HG03280 (cell line): ENCODE measurements at regions not wholly inside any gene's neighbourhood (a gene's known extent, or its start where the extent isn't known, plus 50 kb on each side); places are given as distances from the start of the nearest gene placed in this dataset.

Experiments used
- ATAC-seq: cut with Tn5 transposase; IDR thresholded peaks from one replicate; pipeline ENCODE4 v1.9.1; 2021; ENCODE audit warnings: mild to moderate bottlenecking, moderate library complexity; ENCODE audit not compliant: unreplicated experiment

DNA sequence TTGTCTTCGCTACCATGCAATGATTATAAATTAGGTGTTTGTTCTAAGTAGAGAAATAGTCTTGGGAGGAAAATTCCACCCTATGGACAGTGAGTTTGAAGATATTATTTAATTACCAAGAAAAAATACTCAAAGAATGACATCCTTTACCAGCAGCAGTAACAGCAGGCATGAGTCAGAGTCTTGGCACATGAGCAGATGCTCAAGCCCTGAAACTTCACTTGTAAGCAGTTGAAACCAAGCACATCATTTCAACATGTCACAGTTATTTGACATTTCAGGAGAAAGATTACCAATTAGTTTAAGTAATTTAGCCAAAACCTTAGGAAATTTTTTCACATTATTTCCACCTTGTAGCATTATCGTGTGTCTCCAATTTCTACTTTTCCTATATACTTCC is 99.2 kb downstream of the C12orf50 start:
- no peak for ATAC-seq

DNA sequence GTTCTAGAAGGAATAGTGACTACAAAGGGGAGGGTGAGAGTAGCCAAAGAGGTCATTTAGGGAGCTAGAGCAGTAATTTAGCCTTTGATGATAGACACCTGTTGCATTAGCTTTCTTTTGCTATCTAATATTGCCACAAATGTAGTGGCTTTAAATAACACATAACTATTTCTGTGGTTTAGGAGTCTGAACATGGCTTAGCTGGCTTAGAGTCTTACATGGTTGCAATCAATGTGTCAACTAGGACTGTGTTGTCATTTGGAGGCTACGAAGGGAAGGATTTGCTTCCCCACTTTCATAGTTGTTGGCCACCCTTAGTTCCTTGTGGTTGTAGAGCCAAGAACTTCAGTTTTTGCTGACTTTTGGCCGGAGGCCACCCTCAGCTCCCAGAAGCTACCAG is 99.9 kb downstream of the C12orf50 start:
- ATAC-seq = no peak

DNA sequence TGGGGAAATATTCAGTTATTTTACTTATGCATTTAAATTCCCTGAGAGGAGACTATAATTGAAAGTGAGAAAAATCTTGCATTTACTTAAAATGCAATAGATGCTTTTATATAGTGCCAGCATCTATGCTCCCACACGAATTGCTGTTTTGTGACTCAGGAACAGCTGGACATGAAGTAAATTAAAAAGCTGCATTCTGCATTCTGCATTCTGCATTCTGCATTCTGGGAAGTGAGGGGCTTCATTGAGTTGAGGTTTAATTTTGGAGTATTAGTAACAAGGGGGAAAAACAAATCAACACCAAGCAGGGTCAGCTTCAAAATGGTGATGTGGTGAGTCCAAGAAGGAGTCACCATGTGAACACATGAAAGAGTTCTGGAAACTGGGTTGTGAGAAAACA is 101.2 kb downstream of the C12orf50 start:
- no peak for ATAC-seq

DNA sequence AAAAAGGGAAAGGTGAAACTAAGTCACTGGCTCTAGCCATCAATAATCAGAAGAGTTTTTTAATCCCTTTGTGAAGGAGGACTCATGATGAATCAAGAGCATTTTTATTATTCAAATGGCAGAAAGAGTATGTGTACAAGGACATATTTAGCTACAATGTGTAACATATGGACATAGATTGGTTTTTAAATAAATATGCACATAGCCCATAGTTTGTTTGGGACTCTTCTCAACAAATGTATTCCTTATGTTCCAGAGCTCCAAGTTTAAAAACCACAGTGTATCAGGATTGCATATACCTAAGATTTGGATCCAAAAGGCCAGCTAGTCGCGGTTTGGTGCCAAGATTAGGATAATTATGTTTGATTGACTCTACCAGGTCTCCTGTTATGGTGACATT is 104.2 kb downstream of the C12orf50 start:
- ATAC-seq = no peak

DNA sequence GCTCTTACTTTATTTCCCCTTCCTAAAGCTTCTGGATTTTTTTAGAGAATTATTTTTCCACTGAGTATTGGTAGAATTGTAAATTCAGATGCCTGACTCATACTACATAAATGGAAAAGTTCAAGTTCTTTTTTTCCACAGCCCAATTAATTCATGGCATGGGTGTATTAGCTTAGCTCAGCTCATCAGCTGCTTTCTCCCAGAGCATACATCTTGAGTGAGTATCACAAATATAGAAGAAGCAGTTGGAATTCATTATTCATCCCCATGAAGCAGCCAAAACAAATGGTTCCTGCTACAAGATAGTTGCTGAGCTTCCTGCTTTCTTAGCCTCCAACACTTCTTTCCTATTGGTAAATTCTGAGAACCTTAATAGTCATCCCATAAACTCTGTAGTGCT is 105.1 kb downstream of the C12orf50 start:
- no peak for ATAC-seq

DNA sequence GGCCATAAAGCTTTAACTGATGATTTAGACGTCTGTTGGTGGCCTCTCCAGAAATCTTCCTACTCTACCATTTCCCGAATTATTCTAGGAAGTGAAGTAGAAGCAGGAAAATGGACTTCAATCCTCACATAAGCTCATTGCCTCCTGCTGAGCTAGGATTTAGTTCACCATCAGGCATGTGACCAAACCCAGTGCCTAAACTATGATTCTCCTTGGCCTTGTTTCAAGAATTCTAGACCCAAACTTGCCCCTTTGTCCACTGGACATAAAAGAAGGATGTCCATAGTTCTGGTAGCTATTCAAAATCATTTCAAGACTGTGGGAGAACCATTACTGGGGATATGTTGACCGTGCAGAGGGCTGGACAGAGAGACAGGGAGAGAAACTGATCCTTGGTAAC is 105.8 kb downstream of the C12orf50 start:
- ATAC-seq = no peak

DNA sequence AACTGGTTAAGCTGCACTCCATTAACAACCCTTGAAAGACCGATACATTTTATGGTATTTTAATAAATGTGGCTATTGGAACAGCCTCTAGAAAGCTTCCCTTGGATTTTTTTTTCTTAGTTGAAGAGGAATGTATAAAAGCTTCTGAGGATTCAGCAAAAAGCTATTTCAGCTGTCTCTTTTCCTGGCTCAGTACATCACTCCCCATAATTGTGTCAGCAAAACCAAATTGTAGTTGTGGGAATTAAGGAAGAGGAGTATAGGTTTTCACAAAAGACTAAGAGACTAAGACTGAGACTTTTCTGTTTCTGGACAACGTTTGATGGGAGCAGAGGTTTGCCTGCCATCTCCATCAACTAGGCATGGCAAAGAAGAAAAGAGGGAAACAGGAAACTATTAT is 106.5 kb downstream of the C12orf50 start:
- no peak for ATAC-seq

DNA sequence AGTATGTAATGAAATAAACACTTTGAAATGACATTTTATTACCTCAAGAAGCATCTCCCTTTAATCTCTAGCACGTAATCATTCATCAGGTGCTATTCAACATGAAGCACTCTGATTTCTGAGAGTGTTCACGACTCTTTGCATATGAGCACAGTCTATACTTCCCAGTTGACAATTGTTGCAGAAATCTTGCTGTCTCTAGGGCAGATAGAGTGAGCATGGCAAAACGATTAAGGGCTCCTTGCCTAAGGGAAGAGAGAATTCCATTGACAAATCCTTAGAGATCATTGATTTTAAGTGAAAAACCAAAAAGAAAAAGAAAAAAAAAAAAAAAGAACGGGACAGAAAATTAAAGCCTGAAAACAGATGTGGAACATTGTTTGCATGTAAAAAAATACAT is 107.6 kb downstream of the C12orf50 start:
- no peak for ATAC-seq

DNA sequence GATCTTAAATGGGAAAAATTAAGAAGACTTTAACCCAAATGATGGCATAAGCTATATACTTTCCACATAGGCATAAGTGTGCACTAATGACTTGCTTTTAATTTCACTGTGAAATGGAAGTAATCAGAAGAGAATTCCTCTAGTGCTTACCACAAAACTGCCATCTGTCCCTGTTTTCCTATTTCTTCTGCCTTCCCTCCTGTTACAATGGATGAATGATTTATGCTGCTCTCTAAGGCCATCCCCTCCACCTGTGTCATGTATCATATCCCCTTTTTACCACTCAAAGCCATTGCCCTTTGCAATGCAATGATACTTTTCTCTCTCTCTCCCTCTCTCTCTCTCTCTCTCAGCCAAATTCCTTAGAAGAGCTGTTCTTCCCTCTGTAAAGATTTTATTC is 109.1 kb downstream of the C12orf50 start:
- no peak for ATAC-seq

DNA sequence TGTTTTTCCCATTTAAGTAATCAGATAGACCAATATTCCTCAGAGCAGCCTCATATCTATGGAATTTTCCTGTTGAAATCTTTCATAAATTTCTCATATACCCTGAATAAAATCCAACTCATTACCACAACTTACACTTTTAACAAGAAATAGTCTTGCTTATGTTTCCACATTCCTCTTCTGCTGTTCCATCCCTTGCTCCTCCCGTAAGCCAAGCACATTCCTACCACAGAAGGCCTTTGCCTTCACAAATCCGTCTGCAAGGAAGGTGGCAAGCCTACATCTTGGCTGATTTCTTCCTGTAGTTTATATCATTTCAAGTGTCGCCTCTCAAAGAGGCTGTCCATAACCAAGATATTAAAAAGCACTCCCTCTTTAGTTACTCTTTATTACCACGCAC is 127.7 kb downstream of the C12orf50 start:
- ATAC-seq = no peak

DNA sequence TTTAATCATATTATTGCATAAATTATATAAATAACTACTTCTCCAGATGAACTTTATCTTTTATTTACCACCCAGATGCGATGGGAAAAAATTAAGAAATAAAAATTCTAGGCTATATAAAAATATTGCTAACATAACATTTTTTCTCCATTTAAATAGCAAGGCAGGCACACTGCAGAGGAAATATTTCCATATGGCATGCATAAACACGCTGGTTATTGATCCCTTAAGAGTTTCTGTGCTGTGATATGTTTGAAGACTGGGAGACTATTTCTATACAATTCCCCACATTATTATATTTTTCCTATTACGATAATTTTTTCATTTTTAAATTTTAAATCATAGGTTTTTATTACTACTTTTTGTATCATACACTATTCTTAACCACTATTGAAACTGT is 131.5 kb downstream of the C12orf50 start:
- ATAC-seq = no peak

DNA sequence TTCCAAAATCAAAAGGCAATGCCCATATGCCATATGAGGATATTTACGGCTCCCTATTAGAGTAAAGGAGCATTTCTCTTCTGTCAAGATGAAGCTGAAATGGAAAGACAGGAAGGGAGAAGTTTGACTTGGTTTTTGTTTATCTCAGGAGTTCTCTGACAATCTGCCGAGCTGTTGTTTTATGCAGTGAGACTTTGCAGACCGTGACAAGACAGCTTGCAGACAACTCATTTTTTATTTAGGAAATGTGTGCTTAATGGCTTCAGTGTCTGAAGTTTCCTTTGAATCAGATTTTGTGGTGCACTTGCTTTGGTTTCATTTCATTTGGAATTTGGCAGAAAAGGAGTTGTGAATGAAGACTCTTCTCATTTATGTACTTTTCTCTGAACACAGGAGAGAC is 145.4 kb downstream of the C12orf50 start:
- ATAC-seq = no peak

DNA sequence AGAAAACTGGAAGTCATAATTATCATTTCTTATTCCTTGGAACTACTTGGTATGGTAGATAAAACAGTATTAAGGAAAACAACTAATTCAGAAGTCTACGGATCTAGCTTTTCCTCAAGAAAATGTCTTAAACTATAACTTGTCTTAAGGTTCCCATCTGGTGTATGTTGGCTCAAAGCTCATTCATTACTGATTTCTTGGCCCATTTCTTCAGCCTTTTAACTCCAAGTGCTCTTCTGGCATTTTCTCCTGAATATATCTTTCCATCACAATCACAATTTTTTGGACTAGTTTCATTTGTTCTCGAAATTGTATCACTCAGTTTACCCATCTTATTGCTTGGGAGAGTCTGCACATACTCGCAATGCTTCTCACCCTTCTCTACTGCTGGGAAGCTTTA is 150.1 kb downstream of the C12orf50 start:
- no peak for ATAC-seq

DNA sequence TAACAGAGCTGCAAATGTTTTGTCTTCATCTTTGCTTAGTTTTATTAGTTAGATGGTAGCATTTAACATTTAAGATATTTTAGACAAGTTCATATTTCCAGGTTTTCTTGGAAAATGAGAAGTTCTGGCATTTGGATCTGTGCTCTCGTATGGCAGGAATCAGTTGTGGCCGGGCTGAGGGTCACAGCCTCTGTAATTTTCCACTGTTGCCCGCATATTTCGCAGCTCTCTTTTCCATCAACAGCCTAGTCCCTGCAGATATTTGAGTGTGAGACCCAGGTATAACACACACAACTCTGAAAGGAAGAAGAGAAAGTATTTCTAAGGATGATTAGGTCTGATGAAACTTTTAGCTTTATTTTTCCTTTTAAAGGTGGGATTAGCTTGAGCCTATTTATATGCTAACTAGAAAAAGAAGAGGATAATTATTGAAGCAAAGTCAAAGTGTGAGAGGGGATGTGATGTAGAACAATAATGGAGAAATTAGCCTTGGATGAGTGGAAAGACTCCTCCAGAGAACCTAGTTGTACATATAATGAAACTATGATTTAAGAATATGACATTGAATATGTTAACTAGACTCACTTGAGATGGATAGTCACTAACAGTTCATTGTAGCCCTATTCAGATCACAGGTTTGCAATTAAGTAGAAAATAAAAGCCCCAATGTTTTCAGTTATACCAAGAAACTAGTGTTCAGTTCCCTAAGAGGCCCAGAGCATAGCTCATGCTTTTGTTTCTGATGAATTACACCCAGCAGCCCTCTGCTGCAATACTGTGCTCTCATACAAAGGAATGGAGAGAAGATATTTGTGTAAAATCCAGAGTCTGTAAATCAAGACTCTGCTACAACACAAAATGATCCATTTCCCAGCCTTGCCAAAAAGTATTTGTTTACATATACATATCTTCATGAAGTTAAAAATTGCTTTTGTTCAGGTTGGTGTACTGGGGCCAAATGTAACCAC is 158.4 kb downstream of the C12orf50 start:
- no peak for ATAC-seq

DNA sequence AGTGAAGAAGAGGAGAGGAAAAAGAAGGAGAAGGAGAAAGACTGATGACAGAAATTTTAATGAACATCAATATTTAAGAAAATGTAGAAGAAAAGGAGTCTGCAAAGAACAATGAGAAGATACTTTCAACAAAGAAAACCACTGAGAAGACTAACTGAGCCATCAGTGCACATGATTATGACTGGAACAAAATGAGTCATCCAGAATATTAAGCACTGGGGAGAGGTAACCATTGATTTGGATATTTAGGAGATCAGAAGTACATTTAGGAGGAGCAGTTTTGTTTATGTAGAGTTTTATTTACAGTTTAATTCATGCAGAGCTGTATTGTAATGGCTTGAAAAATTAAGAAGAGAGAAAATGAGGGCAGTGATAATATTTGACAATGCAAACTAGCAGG is 159.1 kb downstream of the C12orf50 start:
- ATAC-seq = no peak

DNA sequence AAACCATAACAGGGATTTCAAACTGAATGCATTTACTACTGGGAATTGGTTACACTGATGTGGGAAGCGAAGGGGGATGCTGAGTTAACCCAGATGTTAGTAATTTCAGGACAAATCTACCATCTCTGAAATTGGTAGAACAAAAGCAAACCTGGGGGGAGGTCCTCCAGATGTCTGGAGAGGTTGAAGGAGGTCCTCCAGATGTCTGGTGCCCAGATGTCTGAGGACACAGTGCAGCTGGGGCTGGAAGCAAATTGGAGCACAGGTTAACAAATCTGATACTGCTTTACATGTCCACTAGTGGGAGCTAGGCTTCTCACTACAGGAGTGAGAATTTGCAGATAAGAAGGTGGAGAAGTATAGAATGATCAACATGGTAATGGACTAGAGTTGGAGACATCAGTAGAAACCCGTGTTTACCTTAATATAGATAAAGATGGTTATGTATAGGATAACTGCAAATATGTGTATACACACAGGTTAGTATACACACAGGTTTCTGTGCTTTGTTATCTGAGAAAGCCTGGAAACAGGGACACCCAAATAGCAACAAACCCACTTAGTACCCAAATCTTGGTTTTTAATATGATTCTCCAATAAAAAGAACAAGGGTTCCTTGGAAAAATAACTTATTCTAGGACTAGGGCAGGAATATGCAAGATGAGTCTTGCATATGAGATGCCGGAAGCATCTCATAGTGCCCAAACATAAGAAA is 162.5 kb downstream of the C12orf50 start:
- ATAC-seq = no peak

DNA sequence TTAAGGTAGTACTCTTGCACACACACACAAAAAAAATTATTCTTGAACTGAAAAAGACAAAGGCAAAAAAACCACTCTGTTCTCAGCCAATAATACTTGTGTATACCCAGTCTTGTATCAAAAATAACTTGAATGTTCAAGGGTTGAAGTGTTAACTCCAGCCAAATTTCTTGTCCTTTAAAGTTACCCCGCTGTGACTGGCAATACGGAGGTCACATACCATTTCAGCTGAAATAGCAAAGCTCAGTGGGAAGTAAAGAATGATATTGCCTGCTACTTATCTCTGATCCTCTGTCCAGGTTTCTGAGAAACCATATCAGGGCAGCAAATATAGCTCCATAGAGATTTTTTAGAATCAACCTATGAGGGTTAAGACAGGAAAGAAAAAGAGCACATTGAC is 167.4 kb downstream of the C12orf50 start:
- ATAC-seq = no peak

DNA sequence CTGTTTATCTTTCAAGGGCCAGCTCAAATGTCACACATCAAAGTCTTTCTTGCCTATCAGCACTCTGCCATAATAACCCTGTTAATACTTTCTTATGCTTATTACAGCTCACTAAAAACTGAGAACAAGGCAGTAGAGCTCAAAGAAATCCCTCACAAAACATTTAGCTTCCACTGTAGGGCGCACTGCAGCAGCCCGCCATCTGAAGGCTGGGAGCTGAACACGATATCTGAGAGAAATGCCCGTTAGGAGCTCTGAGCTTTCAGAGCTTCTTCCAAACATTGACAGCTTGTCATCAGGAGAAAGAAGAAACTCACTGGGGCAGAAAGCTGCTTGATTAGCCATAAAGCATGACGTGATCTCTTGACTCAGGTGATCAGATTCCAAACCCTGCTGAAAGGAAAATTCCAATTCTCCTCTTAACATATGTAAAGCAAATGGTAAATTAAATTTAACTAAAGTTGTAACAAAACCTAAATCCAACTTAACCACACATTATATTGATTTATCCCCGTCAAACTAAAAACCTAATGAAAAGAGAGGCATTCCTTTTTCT is 175.7 kb downstream of the C12orf50 start:
- no peak for ATAC-seq

DNA sequence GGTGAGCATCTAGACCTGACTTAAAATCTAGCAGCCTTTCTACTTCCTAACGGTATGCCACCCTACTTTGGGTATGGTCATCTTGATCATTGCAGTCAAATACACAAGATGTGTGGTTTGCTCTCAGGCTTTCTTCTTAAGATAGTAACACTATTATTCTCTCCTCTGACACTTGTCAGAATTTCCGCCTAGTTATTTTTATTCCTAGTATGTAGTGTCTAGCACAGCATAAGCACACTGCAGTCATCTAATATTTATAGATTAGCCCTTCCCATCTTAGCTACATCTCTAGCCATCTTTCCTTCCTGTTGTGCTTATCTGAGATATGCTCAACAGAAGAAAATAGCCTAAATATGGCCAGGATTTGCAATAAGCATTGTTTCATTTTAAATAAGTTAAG is 180.1 kb downstream of the C12orf50 start:
- no peak for ATAC-seq

DNA sequence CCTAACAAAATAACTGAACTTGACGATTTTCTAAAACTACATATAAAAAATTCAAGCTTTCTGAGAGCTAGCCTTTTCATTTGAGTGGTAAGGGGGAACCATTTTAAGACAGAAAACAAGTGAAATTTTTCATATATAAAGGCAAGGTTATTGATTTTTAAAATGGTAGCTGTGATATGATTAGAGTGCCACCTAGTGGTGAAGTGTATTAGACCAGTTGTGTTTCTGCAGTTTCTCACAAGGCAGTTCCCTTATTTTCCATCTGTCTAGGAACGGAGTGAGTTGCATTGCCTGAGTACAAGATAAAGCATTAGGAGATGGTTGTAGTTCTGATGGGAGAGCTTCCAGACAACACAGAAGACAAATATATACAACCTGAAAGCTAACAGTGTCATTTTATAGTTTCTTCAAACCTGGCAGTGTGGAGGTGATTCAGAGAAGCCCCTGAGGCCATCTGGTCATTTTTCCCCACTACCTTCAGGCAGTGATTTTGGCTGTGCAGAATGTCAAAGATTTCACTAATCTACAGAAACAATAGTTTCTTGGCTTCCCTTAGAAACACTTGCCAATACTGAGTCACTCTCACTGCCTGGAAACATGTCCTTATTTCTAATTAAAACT is 180.8 kb downstream of the C12orf50 start:
- ATAC-seq = peak; percentile 69

DNA sequence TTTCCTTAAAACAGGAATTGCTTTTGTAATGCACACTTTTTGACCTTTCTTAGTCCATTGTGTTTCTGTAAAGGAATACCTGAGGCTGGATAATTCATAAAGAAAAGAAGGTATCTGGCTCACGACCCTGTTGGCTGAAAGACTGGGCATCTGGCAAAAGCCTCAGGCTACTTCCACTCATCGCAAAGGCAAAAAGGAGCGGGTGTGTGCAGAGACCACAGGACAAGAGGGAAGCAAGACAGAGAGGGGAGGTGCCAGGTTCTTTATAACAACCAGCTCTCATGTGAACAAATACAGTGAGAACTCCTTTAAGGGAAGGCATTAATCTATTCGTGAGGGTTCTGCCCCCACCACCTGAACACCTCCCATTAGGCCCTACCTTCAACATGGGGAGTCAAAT is 182.1 kb downstream of the C12orf50 start:
- ATAC-seq = no peak

DNA sequence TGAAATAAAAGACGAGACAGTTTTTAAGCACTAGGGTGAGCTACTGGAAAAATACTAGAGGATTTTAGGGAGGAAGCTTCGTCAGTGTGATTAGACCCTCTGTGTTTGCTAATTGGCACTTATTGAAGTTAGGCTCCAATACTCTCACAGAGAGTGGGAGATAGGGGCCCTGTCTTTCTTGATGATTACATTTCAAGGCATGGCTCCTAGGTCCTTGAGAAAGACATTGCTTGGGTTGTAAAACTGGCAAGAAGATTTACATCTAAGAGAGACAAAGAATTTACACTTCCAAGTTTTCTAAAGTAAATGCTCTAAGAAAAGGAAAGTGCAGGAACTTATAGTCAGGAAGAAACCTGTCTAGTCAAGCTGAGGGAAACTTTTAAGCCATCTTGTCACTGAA is 183.2 kb downstream of the C12orf50 start:
- ATAC-seq = no peak
